ENCODE measurements at regions not wholly inside any gene's neighbourhood (a gene's known extent, or its start where the extent isn't known, plus 50 kb on each side); places are given as distances from the start of the nearest gene placed in this dataset.

- no peak for TF ChIP-seq CTCF (IDR thresholded peaks at IDR 0.05; ENCODE audit: poor library complexity, severe bottlenecking)
- no peak for TF ChIP-seq MXI1 (conservative IDR thresholded peaks at IDR 0.05; ENCODE audit: poor library complexity, severe bottlenecking)
These were observed 216.6 kb upstream of the ZP4 start (continued) for GRCh38 chr1:238107322-238107721.

GRCh38 chr1:238104752-238105151, 214.0 kb upstream of the ZP4 start:
- H3K9me2 ChIP-seq (ENCODE audit: insufficient read depth, low read length): no peaks in the 10 kb centered on the region
- H3K4me3 ChIP-seq (ENCODE audit: low read length): no peak overlapping the region
- no peak overlapping the region for H3K27ac ChIP-seq (ENCODE audit: low read length)
- no peaks in the 10 kb centered on the region for H3K36me3 ChIP-seq (ENCODE audit: insufficient read depth, low read length)
- H4K20me1 ChIP-seq (ENCODE audit: insufficient read depth): no peaks in the 10 kb centered on the region
- no peaks in the 10 kb centered on the region for H3K79me2 ChIP-seq (replicated peaks; ENCODE audit: insufficient read depth, low read length)
- H2AFZ ChIP-seq (ENCODE audit: low read depth, low read length): no peak overlapping the region
- no peak overlapping the region for H3K4me2 ChIP-seq (ENCODE audit: low read length)
- no peak overlapping the region for H3K9ac ChIP-seq (ENCODE audit: low read length)
- no peaks in the 10 kb centered on the region for H3F3A ChIP-seq (ENCODE audit: insufficient read depth, low read length, poor library complexity, severe bottlenecking)
- H3K27me3 ChIP-seq (ENCODE audit: insufficient read depth, low read depth, low read length): no peaks in the 10 kb centered on the region
- H3K9me3 ChIP-seq (ENCODE audit: low read length): no peaks in the 10 kb centered on the region
- no peak for TF ChIP-seq EZH2 (IDR thresholded peaks at IDR 0.05; ENCODE audit: borderline replicate concordance, insufficient read depth, low read length, poor library complexity, severe bottlenecking)
- TF ChIP-seq REST (IDR thresholded peaks at IDR 0.05; ENCODE audit: borderline replicate concordance): no peak
- TF ChIP-seq CTCF (IDR thresholded peaks at IDR 0.05; ENCODE audit: poor library complexity, severe bottlenecking): no peak
- no peak for TF ChIP-seq SMC3 (conservative IDR thresholded peaks at IDR 0.05; ENCODE audit: poor library complexity)
- TF ChIP-seq TAF1 (IDR thresholded peaks at IDR 0.05; ENCODE audit: low read depth): no peak
- TF ChIP-seq EP300 (conservative IDR thresholded peaks at IDR 0.05; ENCODE audit: poor library complexity, severe bottlenecking): no peak
- TF ChIP-seq RAD21 (conservative IDR thresholded peaks at IDR 0.05): no peak
- TF ChIP-seq MXI1 (conservative IDR thresholded peaks at IDR 0.05; ENCODE audit: poor library complexity, severe bottlenecking): no peak
- TF ChIP-seq POLR2AphosphoS5 (IDR thresholded peaks at IDR 0.05): no peak

GRCh38 chr1:238101923-238102322, 211.2 kb upstream of the ZP4 start:
- Histone ChIP-seq H3K9ac (ENCODE audit: low read length) (no peak overlapping the region), H3K27me3 (ENCODE audit: insufficient read depth, low read depth, low read length) (no peaks in the 10 kb centered on the region), H3K27ac (ENCODE audit: low read length) (no peak overlapping the region), H3K79me2 (replicated peaks; ENCODE audit: insufficient read depth, low read length) (no peaks in the 10 kb centered on the region), H2AFZ (ENCODE audit: low read depth, low read length) (no peak overlapping the region), H3K9me2 (ENCODE audit: insufficient read depth, low read length) (no peaks in the 10 kb centered on the region), H3K9me3 (ENCODE audit: low read length) (no peaks in the 10 kb centered on the region), H4K20me1 (ENCODE audit: insufficient read depth) (no peaks in the 10 kb centered on the region), H3F3A (ENCODE audit: insufficient read depth, low read length, poor library complexity, severe bottlenecking) (no peaks in the 10 kb centered on the region), H3K4me2 (ENCODE audit: low read length) (no peak overlapping the region), H3K36me3 (ENCODE audit: insufficient read depth, low read length) (no peaks in the 10 kb centered on the region), H3K4me3 (ENCODE audit: low read length) (no peak overlapping the region)
- TF ChIP-seq TAF1 (IDR thresholded peaks at IDR 0.05; ENCODE audit: low read depth) (no peak), CTCF (IDR thresholded peaks at IDR 0.05; ENCODE audit: poor library complexity, severe bottlenecking) (no peak), EP300 (conservative IDR thresholded peaks at IDR 0.05; ENCODE audit: poor library complexity, severe bottlenecking) (no peak)

Data from neural cell (in vitro differentiated cells).